Stimulated activated CD8-positive, alpha-beta memory T cell treated with anti-CD3 and anti-CD28 coated beads, Interleukin-4, amount 100 ng/mL, for 48 hours (primary cell): ENCODE measurements at regions not wholly inside any gene's neighbourhood (a gene's known extent, or its start where the extent isn't known, plus 50 kb on each side); places are given as distances from the start of the nearest gene placed in this dataset.
"Not testable (repeated sequence)": the region's sequence is repeated elsewhere in the genome, so short reads cannot be mapped to it uniquely, and the experiment has no call there.

Experiments
- DNase-seq: peaks from one replicate; pipeline ENCODE4 v3.0.0-alpha.2; 2020

- DNase-seq, result no peak
Observed at GRCh38 chr7:52243685-52244084, 791.7 kb upstream of the POM121L12 start.

GRCh38 chr7:52233248-52233647, 802.2 kb upstream of the POM121L12 start:
- no peak for DNase-seq

- DNase-seq, result no peak
Observed at GRCh38 chr7:52211930-52212329, 823.5 kb upstream of the POM121L12 start.

- no peak for DNase-seq
Observed at GRCh38 chr7:52209614-52210013, 825.8 kb upstream of the POM121L12 start.

- DNase-seq, result no peak
Observed at GRCh38 chr7:52197221-52197620, 838.2 kb upstream of the POM121L12 start.

GRCh38 chr7:52195664-52196063, 839.8 kb upstream of the POM121L12 start:
- no peak for DNase-seq

GRCh38 chr7:52189153-52189778, 846.2 kb upstream of the POM121L12 start:
- DNase-seq, result no peak

- DNase-seq, result no peak
Observed at GRCh38 chr7:52184006-52184703, 851.3 kb upstream of the POM121L12 start.

- DNase-seq, result no peak
Observed at GRCh38 chr7:52179934-52180333, 855.5 kb upstream of the POM121L12 start.

- no peak for DNase-seq
Observed at GRCh38 chr7:52168085-52168484, 851.5 kb upstream of the COBL start.

- no peak for DNase-seq
Observed at GRCh38 chr7:52163311-52163710, 846.7 kb upstream of the COBL start.

- DNase-seq, result no peak
Observed at GRCh38 chr7:52161483-52161882, 844.9 kb upstream of the COBL start.

GRCh38 chr7:52159421-52159820, 842.8 kb upstream of the COBL start:
- DNase-seq, result not testable (repeated sequence)

GRCh38 chr7:52154382-52154781, 837.8 kb upstream of the COBL start:
- DNase-seq, result no peak

- no peak for DNase-seq
Observed at GRCh38 chr7:52151559-52151958, 835.0 kb upstream of the COBL start.

GRCh38 chr7:52150952-52151351, 834.3 kb upstream of the COBL start:
- no peak for DNase-seq

GRCh38 chr7:52146871-52147634, 830.4 kb upstream of the COBL start:
- DNase-seq, result no peak

- DNase-seq, result no peak
Observed at GRCh38 chr7:52143219-52143618, 826.6 kb upstream of the COBL start.

GRCh38 chr7:52140851-52141250, 824.2 kb upstream of the COBL start:
- no peak for DNase-seq

- no peak for DNase-seq
Observed at GRCh38 chr7:52135403-52135802, 818.8 kb upstream of the COBL start.

- DNase-seq, result no peak
Observed at GRCh38 chr7:52129278-52129677, 812.7 kb upstream of the COBL start.

GRCh38 chr7:52120912-52121311, 804.3 kb upstream of the COBL start:
- DNase-seq, result no peak

GRCh38 chr7:52119537-52119936, 802.9 kb upstream of the COBL start:
- no peak for DNase-seq

- no peak for DNase-seq
Observed at GRCh38 chr7:52114509-52114908, 797.9 kb upstream of the COBL start.
